ENCODE measurements at regions not wholly inside any gene's neighbourhood (a gene's known extent, or its start where the extent isn't known, plus 50 kb on each side); places are given as distances from the start of the nearest gene placed in this dataset.

- DNase-seq (ENCODE audit: low read depth in 3 of 3, low spot score in 2 of 3): no peak
Measured at GRCh38 chr1:239861985-239862384, 229.7 kb upstream of the FMN2 start.

- DNase-seq (ENCODE audit: low read depth in 3 of 3, low spot score in 2 of 3): no peak
Measured at GRCh38 chr1:239868058-239868832, 223.4 kb upstream of the FMN2 start.

- DNase-seq (ENCODE audit: low read depth in 3 of 3, low spot score in 2 of 3): no peak
Measured at GRCh38 chr1:239870194-239870593, 221.5 kb upstream of the FMN2 start.

DNA sequence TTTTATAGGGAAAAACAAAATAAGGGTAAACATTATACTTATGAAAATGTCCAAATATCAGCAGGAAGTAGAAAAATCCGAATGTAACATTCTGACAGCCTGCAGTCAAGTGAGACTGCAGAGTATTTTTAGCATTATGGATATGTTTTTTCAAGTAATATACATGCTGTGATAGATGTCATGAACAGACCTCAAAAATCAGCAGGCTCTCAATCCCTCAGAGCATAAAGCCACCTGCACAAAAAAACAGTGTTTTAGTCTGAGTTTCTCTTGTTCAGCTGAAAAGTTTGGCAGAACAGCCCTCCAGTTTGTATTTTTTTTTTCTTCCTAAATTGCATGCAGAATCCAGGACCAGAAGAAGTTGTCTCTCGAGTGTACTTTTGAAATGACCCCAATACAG lies 219.1 kb upstream of the FMN2 start:
- DNase-seq (ENCODE audit: low read depth in 3 of 3, low spot score in 2 of 3): no peak

GRCh38 chr1:239874831-239875230 lies 216.9 kb upstream of the FMN2 start:
- DNase-seq (ENCODE audit: low read depth in 3 of 3, low spot score in 2 of 3): no peak

DNA sequence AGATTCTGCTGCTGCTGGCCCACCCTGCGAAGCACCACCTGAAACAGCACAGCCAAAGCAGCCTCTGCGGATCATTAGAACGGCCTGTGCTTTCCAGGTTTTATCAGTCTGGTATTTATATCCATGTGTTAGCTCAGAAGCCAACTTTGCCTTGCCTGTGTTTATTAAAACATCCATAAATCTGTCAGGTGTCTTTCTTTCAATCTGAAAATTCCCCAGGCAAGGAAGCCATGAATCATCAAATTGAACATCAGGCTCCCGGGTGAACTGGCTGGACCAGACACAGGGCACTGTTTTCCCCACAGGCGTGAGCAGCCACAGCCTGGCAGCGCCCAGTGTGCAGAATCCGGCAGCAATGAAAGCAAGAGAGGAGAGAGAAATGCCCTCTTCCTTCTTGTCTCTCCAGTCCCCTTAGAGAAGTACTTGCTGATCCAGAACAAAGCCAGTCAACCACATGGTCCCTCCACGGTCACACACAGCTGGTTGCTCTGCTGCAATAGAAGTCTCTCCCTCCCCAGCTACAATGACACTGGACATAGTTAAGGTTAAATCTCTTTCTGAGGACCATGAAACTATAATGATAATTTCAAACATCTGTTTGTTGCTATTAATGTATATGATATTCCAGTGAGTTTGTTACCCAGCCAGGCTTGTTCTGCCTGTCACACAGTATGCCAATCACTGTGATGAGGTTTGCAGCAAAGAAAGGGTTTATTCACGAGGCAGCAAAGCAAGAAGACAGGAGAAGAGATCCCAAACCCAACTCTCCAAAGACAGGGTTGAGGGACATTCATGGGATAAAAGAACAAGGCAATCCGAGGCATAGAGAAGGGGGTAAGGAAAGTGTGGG lies 212.1 kb upstream of the FMN2 start:
- no peak for DNase-seq (ENCODE audit: low read depth in 3 of 3, low spot score in 2 of 3)

DNA sequence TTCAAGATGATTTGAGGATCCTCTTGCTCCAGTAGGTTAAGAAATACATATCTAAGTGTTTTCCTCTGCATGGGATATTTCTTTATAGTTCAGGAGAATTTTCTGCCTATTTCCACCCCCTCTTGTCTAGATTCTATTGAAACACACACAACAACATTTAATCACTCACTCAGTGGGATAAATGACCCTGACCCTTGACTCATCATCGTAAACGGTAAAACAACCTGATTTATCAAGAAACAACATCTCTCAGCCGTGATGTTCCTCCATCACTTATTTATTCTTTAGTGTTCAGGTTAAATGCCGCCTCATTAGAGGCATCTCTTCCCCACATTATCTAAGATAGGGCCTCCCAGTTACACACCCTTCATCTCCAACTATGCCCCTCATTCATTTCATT lies 208.7 kb upstream of the FMN2 start:
- DNase-seq (ENCODE audit: low read depth in 3 of 3, low spot score in 2 of 3): no peak

DNA sequence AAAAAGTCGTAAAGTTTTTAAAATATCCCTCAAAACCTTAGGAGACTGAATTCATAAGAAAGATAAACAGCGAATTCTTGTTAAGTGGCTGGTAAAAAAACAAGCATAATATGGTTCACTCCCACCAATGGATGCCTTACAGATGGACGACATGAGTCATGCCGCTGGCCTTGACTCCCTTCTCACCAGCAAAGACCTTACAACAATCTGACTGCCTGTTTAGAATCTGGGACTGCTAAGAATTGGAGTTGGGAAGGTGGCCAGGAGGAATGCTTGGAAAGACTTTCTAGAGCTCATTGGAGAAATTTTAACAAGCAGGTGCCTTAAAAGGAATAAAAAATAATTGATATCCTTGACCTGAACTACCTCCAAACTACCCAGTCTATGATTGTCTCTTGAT lies 206.9 kb upstream of the FMN2 start:
- DNase-seq (ENCODE audit: low read depth in 3 of 3, low spot score in 2 of 3): no peak

GRCh38 chr1:239886266-239886665 lies 205.4 kb upstream of the FMN2 start:
- no peak for DNase-seq (ENCODE audit: low read depth in 3 of 3, low spot score in 2 of 3)

- no peak for DNase-seq (ENCODE audit: low read depth in 3 of 3, low spot score in 2 of 3)
Measured at GRCh38 chr1:239888639-239889038, 203.0 kb upstream of the FMN2 start.

- no peak for DNase-seq (ENCODE audit: low read depth in 3 of 3, low spot score in 2 of 3)
Measured at GRCh38 chr1:239891621-239892358, 199.9 kb upstream of the FMN2 start.

- DNase-seq (ENCODE audit: low read depth in 3 of 3, low spot score in 2 of 3): no peak
Measured at GRCh38 chr1:239892602-239893001, 199.1 kb upstream of the FMN2 start.

- DNase-seq (ENCODE audit: low read depth in 3 of 3, low spot score in 2 of 3): no peak
Measured at GRCh38 chr1:239893127-239893731, 198.5 kb upstream of the FMN2 start.

DNA sequence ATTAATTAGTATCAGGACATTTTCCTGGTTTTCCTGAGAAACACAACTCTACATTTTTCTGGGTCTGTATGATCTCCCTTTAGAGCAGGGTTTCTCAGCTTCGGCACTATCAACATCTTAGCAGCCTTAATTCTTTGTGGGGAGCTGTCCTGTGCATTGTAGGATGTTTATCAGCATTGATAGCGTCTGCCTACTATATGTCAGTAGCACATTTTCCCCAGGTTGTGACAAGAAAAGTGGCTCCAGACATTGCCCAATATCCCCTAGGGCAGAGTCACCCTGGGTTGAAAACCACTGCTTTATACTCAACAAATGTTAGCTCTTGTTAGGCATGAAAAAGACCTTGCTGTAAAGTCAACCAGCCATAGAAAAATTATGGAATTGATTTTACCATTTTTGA lies 195.1 kb upstream of the FMN2 start:
- no peak for DNase-seq (ENCODE audit: low read depth in 3 of 3, low spot score in 2 of 3)

GRCh38 chr1:239896980-239897379 lies 194.7 kb upstream of the FMN2 start:
- DNase-seq (ENCODE audit: low read depth in 3 of 3, low spot score in 2 of 3): no peak

DNA sequence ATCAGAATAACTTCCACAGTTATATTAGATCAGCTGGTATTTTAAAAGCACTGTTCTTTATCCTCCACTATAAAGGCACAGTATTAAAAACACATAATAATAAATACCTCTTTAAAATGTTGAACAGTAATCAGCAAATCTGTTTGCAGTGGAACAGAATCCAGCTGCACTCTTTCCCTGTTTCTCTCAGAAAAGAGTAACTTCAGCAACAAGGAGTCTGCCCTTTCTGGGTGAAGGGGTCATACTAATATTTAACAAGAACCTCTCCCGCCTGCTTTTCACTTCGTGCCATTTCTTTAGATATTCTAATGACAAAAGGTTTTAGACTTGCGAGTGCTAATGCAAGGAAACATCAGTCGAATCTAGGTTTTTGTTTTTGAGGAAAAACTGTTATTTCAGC lies 194.2 kb upstream of the FMN2 start:
- no peak for DNase-seq (ENCODE audit: low read depth in 3 of 3, low spot score in 2 of 3)

DNA sequence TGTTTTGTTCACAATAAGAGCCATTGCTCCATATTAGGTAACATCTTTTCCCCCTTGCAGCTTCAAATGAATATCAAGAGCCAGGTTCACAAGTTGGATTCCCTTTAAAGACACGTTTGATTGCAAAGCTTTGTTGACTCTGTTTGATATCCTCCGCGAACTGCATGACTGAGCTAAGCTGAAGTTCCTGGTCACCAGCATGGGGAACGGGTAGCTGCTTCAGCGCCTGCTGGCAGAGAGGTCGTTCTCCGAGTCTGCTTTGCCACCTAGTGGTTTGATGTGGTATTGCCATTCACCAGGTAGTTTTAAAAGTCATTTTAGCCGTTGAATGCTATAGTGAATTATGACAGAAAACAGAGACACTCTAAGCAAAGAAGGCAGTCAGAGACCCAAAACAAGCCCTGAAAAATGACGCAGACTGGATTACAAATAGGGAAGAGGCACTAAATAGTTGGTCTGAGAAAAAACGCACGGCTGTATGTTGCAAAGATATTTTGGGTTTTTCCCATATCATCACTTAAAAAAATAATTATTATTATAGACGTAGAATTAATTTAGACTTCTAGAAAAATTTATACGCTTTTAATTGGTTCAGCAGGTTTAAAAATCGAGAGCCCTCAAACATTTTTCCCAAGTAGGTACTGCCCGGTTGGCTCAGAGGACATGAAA lies 193.5 kb upstream of the FMN2 start:
- peak; percentile 64 to 70 (median 64) for DNase-seq (ENCODE audit: low read depth in 3 of 3, low spot score in 2 of 3)

DNA sequence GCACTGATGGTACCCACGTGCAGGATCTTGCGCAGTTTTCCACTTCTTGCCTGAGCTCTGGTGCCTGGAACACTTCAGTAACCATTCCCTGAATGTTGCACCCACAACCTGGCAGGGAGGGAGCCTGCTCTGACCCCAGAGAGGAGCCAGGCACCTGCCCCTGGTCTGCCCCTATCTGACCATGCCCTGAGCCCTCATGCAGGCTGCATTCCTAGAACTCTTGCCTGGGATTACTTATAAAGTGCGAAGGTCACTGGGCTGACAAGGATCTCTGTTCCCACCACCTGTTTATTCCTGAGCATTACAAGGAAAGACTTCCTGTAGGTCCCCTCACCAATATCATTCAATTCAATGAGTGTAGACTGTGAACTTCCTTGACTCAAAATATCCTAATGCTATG lies 191.9 kb upstream of the FMN2 start:
- DNase-seq (ENCODE audit: low read depth in 3 of 3, low spot score in 2 of 3): no peak

DNA sequence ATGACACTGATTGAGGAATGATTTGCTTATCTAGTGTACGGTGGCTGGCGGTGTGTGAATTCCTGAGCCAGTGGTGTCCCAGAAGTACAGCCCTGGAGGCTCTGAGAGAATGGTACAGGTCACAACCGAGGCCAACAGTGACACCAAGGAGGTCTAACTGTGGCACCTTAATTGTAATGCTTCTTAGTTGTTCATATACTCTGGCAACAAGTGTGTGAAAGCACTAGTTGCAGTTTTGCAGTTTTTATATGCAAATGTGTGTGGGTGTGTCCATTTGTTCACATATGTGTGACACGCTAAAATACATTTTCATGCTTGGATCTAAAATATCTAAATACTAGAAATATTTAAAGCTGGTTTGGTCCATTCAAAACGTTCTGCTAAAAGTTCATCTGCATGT lies 185.3 kb upstream of the FMN2 start:
- DNase-seq (ENCODE audit: low read depth in 3 of 3, low spot score in 2 of 3): no peak

GRCh38 chr1:239909898-239910297 lies 181.8 kb upstream of the FMN2 start:
- DNase-seq (ENCODE audit: low read depth in 3 of 3, low spot score in 2 of 3): no peak

Data from right renal cortex interstitium (tissue), 3 donors.